PC-3 (cell line): ENCODE measurements at regions not wholly inside any gene's neighbourhood (a gene's known extent, or its start where the extent isn't known, plus 50 kb on each side); places are given as distances from the start of the nearest gene placed in this dataset.

Experiments used
- ATAC-seq: fragments of 200-7000 bp; cut with Tn5 transposase; 2 replicates; pipeline ENCODE4 v1.9.1; 2020; ENCODE audit warnings: mild to moderate bottlenecking, moderate library complexity
- BruUV-seq: library from RNA; stranded (reverse); fragments of 400-500 nt; replicated peaks from 2 replicates; lab custom pipeline; 2021; lab: Mats Ljungman, UMichigan
- CTCF ChIA-PET: fragments of 300-600 bp; sonication (Branson Sonifier 250); formaldehyde crosslinking; loops from one replicate; lab custom pipeline; 2022; ENCODE audit warnings: antibody characterized with exemption; lab: Charles Lee
- POLR2A ChIA-PET: fragments of 300-600 bp; sonication (Branson Sonifier 250); formaldehyde crosslinking; loops from one replicate; lab custom pipeline; 2022; ENCODE audit warnings: antibody characterized with exemption; ENCODE audit not compliant: unreplicated experiment; lab: Charles Lee
- DNase-seq: peaks from one replicate; pipeline ENCODE4 v3.0.0-alpha.2; 2015
- H2AFZ ChIP-seq: fragments of 300-600 bp; sonication (generic); 2 replicates; pipeline ENCODE4 v1.6.0; 2016; ENCODE audit warnings: antibody characterized with exemption, low read length
- H3F3A ChIP-seq: fragments of 300-600 bp; sonication (generic); one replicate; pipeline ENCODE4 v1.6.0; 2017; ENCODE audit warnings: antibody characterized with exemption, low read length, control low read depth, mild to moderate bottlenecking; ENCODE audit not compliant: unreplicated experiment
- H3K27ac ChIP-seq: fragments of 300-600 bp; sonication (generic); 2 replicates; pipeline ENCODE4 v1.5.1; 2016; ENCODE audit warnings: mild to moderate bottlenecking, low read length
- H3K27me3 ChIP-seq: fragments of 300-600 bp; sonication (generic); 2 replicates; pipeline ENCODE4 v1.6.1; 2016; ENCODE audit warnings: low read length, mixed read lengths
- H3K36me3 ChIP-seq: fragments of 300-600 bp; sonication (generic); 2 replicates; pipeline ENCODE4 v1.6.1; 2016; ENCODE audit warnings: low read depth, mixed run types, low read length, mixed read lengths
- H3K4me1 ChIP-seq: fragments of 300-600 bp; sonication (generic); 2 replicates; pipeline ENCODE4 v1.5.1; 2016; ENCODE audit warnings: low read length; ENCODE audit not compliant: insufficient read depth
- H3K4me2 ChIP-seq: fragments of 300-600 bp; sonication (generic); 2 replicates; pipeline ENCODE4 v1.6.0; 2016; ENCODE audit warnings: low read length
- H3K4me3 ChIP-seq: fragments of 300-600 bp; sonication (generic); 2 replicates; pipeline ENCODE4 v1.5.1; 2016; ENCODE audit warnings: mild to moderate bottlenecking, low read length, mixed read lengths
- H3K79me2 ChIP-seq: fragments of 300-600 bp; sonication (generic); 2 replicates; pipeline ENCODE4 v1.6.1; 2017; ENCODE audit warnings: low read length, mixed read lengths
- H3K9ac ChIP-seq: fragments of 300-600 bp; sonication (generic); 2 replicates; pipeline ENCODE4 v1.6.0; 2016; ENCODE audit warnings: mild to moderate bottlenecking, low read length
- H3K9me2 ChIP-seq: fragments of 300-600 bp; sonication (generic); replicated peaks from 2 replicates; pipeline ENCODE4 v1.6.1; 2016; ENCODE audit warnings: mixed run types, low read length, mixed read lengths
- H3K9me3 ChIP-seq: fragments of 300-600 bp; sonication (generic); 2 replicates; pipeline ENCODE4 v1.6.1; 2016; ENCODE audit warnings: low read length, mixed read lengths
- H4K20me1 ChIP-seq: fragments of 300-600 bp; sonication (generic); 2 replicates; pipeline ENCODE4 v1.6.1; 2016; ENCODE audit warnings: low read length, mixed read lengths
- EZH2 ChIP-seq: fragments of 300-600 bp; sonication (generic); IDR thresholded peaks from one replicate; pipeline ENCODE4 v1.6.1; 2017; ENCODE audit warnings: antibody characterized with exemption, mild to moderate bottlenecking, low read length; ENCODE audit not compliant: unreplicated experiment
- EZH2phosphoT487 ChIP-seq: fragments of 300-600 bp; sonication (generic); IDR thresholded peaks from 2 replicates; pipeline ENCODE4 v1.6.1; 2018; ENCODE audit warnings: mild to moderate bottlenecking, antibody characterized with exemption, low read length, borderline replicate concordance
- intact Hi-C: fragments of 100-400 bp; cut with micrococcal nuclease; formaldehyde crosslinking; loops from 2 replicates; pipeline ENCODE4 v1.9.0; 2023
- TF ChIP-seq, protein P1 (sequence below): fragments of 300-600 bp; sonication (generic); conservative IDR thresholded peaks from 2 replicates; pipeline ENCODE4 v1.5.1; 2017; ENCODE audit warnings: antibody characterized with exemption, low read depth, mild to moderate bottlenecking, low read length

DNA sequence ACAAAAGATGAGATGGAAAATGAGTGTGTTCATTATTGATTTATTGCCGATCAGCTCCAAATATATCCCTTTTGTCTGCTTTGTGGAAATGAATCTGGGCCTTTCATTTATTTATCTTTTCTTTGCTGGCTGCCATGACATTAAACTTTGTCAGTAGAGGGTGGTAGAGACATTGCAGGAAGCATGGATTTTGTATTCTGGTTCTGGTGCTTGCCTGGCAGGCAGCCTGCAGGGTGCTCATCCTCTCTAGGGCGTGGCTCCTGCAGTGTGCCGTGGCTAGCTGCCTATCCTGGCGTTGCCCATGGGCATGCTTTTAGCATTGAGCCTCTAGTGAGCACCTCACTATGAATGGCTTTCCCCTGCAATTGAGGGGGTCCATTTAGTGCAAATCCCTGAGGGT, 593.1 kb downstream of the RNF144A start:
- H4K20me1 ChIP-seq: no peaks in the 10 kb centered on the region
- H3K9me3 ChIP-seq: no peaks in the 10 kb centered on the region
- intact Hi-C loops: loop anchor here (10.0 kb wide), 1 partner anchor 314 kb away; no protein-coding TSS in a partner anchor
- no peaks in the 10 kb centered on the region for H3K27me3 ChIP-seq
- no peak overlapping the region for H3K9ac ChIP-seq
- peak; percentile 61 for DNase-seq
- POLR2A ChIA-PET: no interaction called here
- peak overlapping the region; percentile 31; the same call in 1 of the 2 replicates for H3K27ac ChIP-seq
- no peak overlapping the region for H3K4me3 ChIP-seq
- TF ChIP-seq EZH2phosphoT487: no peak
- TF ChIP-seq, protein P1, sequence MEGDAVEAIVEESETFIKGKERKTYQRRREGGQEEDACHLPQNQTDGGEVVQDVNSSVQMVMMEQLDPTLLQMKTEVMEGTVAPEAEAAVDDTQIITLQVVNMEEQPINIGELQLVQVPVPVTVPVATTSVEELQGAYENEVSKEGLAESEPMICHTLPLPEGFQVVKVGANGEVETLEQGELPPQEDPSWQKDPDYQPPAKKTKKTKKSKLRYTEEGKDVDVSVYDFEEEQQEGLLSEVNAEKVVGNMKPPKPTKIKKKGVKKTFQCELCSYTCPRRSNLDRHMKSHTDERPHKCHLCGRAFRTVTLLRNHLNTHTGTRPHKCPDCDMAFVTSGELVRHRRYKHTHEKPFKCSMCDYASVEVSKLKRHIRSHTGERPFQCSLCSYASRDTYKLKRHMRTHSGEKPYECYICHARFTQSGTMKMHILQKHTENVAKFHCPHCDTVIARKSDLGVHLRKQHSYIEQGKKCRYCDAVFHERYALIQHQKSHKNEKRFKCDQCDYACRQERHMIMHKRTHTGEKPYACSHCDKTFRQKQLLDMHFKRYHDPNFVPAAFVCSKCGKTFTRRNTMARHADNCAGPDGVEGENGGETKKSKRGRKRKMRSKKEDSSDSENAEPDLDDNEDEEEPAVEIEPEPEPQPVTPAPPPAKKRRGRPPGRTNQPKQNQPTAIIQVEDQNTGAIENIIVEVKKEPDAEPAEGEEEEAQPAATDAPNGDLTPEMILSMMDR: peak; percentile 53
- TF ChIP-seq EZH2: no peak
- H2AFZ ChIP-seq: no peak overlapping the region
- peaks cover 7% of the 10 kb centered on the region for H3K4me1 ChIP-seq
- no peaks in the 10 kb centered on the region for H3F3A ChIP-seq
- H3K79me2 ChIP-seq: no peaks in the 10 kb centered on the region
- ATAC-seq: peak; percentile 29; the same call in 1 of the 2 replicates
- CTCF ChIA-PET: interaction anchor here (0.6 kb wide), 1 partner anchor 169 kb away, joined by 3 read pairs; no protein-coding TSS in a partner anchor
- no TSS peak for BruUV-seq
- H3K4me2 ChIP-seq: no peak overlapping the region
- H3K9me2 ChIP-seq: no peaks in the 10 kb centered on the region
- no peaks in the 10 kb centered on the region for H3K36me3 ChIP-seq

GRCh38 chr2:7513834-7514233, 596.6 kb downstream of the RNF144A start:
- H3K27ac ChIP-seq: no peak overlapping the region
- ChIA-PET CTCF (no interaction called here), POLR2A (no interaction called here)
- no peak overlapping the region for H3K4me3 ChIP-seq
- H3K27me3 ChIP-seq: no peaks in the 10 kb centered on the region
- no peak overlapping the region for H2AFZ ChIP-seq
- BruUV-seq: no TSS peak
- H3F3A ChIP-seq: peaks cover 7% of the 10 kb centered on the region
- H3K4me2 ChIP-seq: no peak overlapping the region
- no peak for TF ChIP-seq EZH2
- TF ChIP-seq, protein P1: no peak
- TF ChIP-seq EZH2phosphoT487: no peak
- H3K4me1 ChIP-seq: peaks cover 36% of the 10 kb centered on the region
- H3K9me2 ChIP-seq: no peaks in the 10 kb centered on the region
- DNase-seq (no peak), ATAC-seq (no peak)
- intact Hi-C loops: loop anchor here (10.0 kb wide), 1 partner anchor 311 kb away; no protein-coding TSS in a partner anchor
- H4K20me1 ChIP-seq: no peaks in the 10 kb centered on the region
- H3K36me3 ChIP-seq: no peaks in the 10 kb centered on the region
- H3K9ac ChIP-seq: no peak overlapping the region
- no peaks in the 10 kb centered on the region for H3K79me2 ChIP-seq
- no peaks in the 10 kb centered on the region for H3K9me3 ChIP-seq

- H3K4me1 ChIP-seq: peaks cover 36% of the 10 kb centered on the region
- H3F3A ChIP-seq: peaks cover 7% of the 10 kb centered on the region
- H3K4me3 ChIP-seq: no peak overlapping the region
- H3K9me3 ChIP-seq: no peaks in the 10 kb centered on the region
- no peak overlapping the region for H3K4me2 ChIP-seq
- H3K9ac ChIP-seq: peak overlapping the region; percentile 88
- DNase-seq (no peak), ATAC-seq (no peak)
- H3K27me3 ChIP-seq: no peaks in the 10 kb centered on the region
- no peaks in the 10 kb centered on the region for H3K9me2 ChIP-seq
- intact Hi-C loops: loop anchor here (5.0 to 10.0 kb wide), 2 partner anchors 172 to 309 kb away; no protein-coding TSS in a partner anchor
- no TSS peak for BruUV-seq
- POLR2A ChIA-PET: no interaction called here
- no peaks in the 10 kb centered on the region for H4K20me1 ChIP-seq
- TF ChIP-seq, protein P1: no peak
- no peak for TF ChIP-seq EZH2phosphoT487
- no peak for TF ChIP-seq EZH2
- CTCF ChIA-PET: no interaction called here
- H3K79me2 ChIP-seq: no peaks in the 10 kb centered on the region
- H3K27ac ChIP-seq: peak overlapping the region; percentile 97
- no peaks in the 10 kb centered on the region for H3K36me3 ChIP-seq
- no peak overlapping the region for H2AFZ ChIP-seq
Observed at GRCh38 chr2:7515327-7515726, 598.1 kb downstream of the RNF144A start.
